GM12873 (cell line): ENCODE measurements at regions not wholly inside any gene's neighbourhood (a gene's known extent, or its start where the extent isn't known, plus 50 kb on each side); places are given as distances from the start of the nearest gene placed in this dataset.

ENCODE experiments used
- CTCF ChIP-seq: IDR thresholded peaks from 2 replicates; pipeline ENCODE4 v1.5.1; 2012; ENCODE audit warnings: low read depth, mild to moderate bottlenecking, moderate library complexity, low read length, control low read depth; ENCODE audit not compliant: insufficient read depth; ENCODE audit errors: missing control alignments

GRCh38 chr2:48018480-48018879 lies 112.2 kb upstream of the FBXO11 start:
- no peak for TF ChIP-seq CTCF

GRCh38 chr2:48026865-48027264 lies 120.6 kb upstream of the FBXO11 start:
- TF ChIP-seq CTCF = no peak

GRCh38 chr2:48032765-48033164 lies 126.5 kb upstream of the FBXO11 start:
- no peak for TF ChIP-seq CTCF

GRCh38 chr2:48034295-48034694 lies 128.0 kb upstream of the FBXO11 start:
- TF ChIP-seq CTCF = no peak

GRCh38 chr2:48036312-48036711 lies 130.0 kb upstream of the FBXO11 start:
- TF ChIP-seq CTCF = no peak

- TF ChIP-seq CTCF = no peak
Observed at GRCh38 chr2:48039209-48039990, 133.1 kb upstream of the FBXO11 start.

GRCh38 chr2:48043131-48043700 lies 136.9 kb upstream of the FBXO11 start:
- no peak for TF ChIP-seq CTCF
